ENCODE measurements at regions not wholly inside any gene's neighbourhood (a gene's known extent, or its start where the extent isn't known, plus 50 kb on each side); places are given as distances from the start of the nearest gene placed in this dataset.

DNA sequence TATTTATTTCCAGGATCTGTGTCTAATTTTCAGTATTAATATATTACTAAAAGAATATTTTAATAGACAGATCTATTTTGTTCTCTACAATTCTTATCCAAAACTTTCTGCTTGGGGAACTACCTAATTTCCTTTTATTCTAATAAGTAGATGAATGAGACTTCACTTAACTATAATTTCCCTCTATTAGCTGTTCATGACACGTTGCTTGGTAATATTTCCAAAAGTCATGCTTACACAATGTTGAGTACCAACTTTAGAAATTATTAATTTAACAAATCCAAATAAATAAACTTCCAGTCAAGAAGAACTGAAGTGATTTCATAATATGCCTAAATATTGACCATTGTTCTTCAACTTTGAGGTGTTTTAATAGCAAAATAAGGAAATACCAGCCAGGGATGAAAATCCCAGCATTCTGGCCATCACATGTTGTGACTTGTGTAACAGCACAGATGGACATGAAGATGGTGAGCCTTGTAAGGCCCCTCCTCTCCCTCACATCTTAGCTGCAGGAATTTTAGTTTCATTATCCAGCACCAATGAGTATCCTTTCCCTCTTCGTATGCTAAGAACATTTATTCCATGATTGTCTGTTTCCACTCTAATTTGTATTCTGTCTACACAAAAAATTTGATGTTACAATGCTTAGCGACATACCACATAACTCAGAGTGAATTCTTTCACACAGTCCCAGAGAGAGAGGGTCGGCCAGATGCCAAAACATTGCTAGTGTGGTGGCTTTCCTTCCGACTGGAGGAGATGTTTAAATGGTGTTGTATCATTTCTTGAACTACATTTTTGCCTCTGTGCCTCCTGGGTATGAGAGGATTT lies 137.5 kb downstream of the FOXA2 start:
- no peaks in the 10 kb centered on the region for H3K9me3 Mint-ChIP-seq
- H3K27me3 Mint-ChIP-seq (ENCODE audit: low read depth), result no peaks in the 10 kb centered on the region
- H3K4me3 Mint-ChIP-seq, result no peak overlapping the region
- no peak overlapping the region for H3K27ac Mint-ChIP-seq
- H3K36me3 Mint-ChIP-seq (ENCODE audit: low read depth), result no peaks in the 10 kb centered on the region
- no peaks in the 10 kb centered on the region for H3K4me1 Mint-ChIP-seq (ENCODE audit: low read depth)

DNA sequence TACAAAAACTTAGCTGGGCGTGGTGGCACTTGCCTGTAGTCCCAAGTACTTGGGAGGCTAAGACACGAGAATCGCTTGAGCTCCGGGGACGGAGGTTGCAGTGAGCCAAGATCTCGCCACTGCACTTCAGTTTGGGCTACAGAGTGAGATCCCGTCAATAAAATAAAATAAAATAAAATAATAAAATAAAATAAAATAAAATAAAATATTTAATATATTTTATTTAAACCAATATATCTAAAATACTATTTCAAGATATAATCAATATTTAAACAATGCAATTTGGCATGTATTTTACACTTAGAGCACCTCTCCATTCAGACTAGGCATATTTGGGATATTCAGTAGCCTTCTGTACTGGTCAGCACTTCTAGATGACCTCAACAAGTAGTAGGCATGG lies 142.1 kb downstream of the FOXA2 start:
- Mint-ChIP-seq H3K4me3 (no peak overlapping the region), H3K9me3 (no peaks in the 10 kb centered on the region), H3K4me1 (ENCODE audit: low read depth) (no peaks in the 10 kb centered on the region), H3K27me3 (ENCODE audit: low read depth) (no peaks in the 10 kb centered on the region), H3K27ac (no peak overlapping the region), H3K36me3 (ENCODE audit: low read depth) (no peaks in the 10 kb centered on the region)

DNA sequence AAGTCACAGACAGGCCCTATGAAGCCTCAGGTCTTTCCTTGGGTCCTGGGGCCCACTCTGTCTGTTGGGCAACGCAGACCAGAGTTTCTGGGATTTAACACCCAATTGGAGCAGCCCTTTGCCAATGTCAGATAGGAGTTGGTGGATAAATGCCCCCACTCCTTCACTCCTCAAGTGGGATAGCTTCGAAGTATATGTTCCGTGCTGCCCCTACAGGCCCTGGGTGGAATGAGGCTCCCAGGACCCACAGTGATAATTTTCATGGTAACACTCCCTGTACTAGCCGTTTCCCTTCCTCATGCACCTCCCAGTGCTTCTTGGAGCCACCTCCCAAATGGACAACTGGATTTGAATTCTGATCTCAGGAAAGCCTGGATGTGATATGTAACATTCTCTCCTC lies 145.4 kb downstream of the FOXA2 start:
- Mint-ChIP-seq H3K4me3 (no peak overlapping the region), H3K27ac (no peak overlapping the region), H3K9me3 (no peaks in the 10 kb centered on the region), H3K4me1 (ENCODE audit: low read depth) (no peaks in the 10 kb centered on the region), H3K36me3 (ENCODE audit: low read depth) (no peaks in the 10 kb centered on the region), H3K27me3 (ENCODE audit: low read depth) (no peaks in the 10 kb centered on the region)

DNA sequence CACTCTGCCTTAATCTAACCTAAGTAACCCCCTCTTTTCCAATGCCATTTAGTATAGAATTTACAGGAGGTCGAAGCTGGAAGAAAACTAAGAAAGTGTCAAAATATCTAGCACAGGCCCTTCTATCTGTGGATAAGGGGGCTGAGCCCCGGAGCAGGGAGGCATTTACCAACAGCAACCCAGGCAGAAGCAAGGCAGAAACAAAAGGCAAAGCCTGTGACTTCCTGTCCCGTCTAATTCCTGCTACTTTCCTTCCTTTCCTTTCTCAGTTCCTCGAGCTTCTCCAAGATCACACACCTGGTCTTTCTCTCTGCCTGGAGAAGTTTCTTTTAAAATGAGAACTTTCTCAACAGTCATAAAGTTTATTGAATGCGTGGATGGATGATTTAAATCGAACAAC lies 146.0 kb downstream of the FOXA2 start:
- Mint-ChIP-seq H3K36me3 (ENCODE audit: low read depth) (no peaks in the 10 kb centered on the region), H3K27ac (no peak overlapping the region), H3K27me3 (ENCODE audit: low read depth) (no peaks in the 10 kb centered on the region), H3K9me3 (no peaks in the 10 kb centered on the region), H3K4me1 (ENCODE audit: low read depth) (no peaks in the 10 kb centered on the region), H3K4me3 (no peak overlapping the region)

DNA sequence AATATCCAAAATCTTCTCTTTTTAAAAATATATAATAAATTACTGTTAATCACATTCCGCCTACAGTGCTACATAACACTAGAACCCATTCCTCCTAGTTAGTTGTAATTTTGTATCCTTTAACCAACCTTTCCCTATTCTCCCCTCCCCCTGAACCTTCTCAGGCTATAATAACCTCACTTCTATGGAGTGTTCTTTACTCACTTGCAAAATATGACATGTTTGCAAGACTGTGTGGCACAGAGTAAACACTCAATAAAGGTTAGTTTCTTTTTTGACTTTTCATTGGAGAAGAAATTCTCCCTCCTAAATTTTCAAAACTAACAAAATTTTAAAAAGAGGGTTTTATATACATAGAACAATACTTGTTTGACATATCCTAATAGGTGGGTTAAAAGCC lies 147.0 kb downstream of the FOXA2 start:
- Mint-ChIP-seq H3K4me1 (ENCODE audit: low read depth) (no peaks in the 10 kb centered on the region), H3K36me3 (ENCODE audit: low read depth) (no peaks in the 10 kb centered on the region), H3K9me3 (no peaks in the 10 kb centered on the region), H3K4me3 (no peak overlapping the region), H3K27me3 (ENCODE audit: low read depth) (no peaks in the 10 kb centered on the region), H3K27ac (no peak overlapping the region)

DNA sequence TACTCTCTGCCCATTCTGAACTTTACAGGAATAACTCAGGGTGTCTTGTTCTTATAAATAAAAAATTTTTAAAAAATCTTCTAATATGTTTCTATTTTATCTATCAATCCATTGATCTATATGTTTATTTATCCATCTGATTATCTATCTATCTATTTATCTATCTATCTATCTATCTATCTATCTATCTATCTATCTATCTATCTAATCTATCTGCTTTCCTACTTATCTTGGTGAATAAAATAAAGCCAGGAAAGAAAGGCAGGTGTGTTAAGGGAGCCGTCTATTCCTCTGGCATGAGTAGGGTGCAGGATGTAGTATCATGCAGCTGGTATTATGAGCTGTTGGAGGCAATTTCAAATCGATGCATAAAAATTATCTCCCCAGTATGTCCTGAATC lies 153.0 kb downstream of the FOXA2 start:
- Mint-ChIP-seq H3K4me1 (ENCODE audit: low read depth) (no peaks in the 10 kb centered on the region), H3K36me3 (ENCODE audit: low read depth) (no peaks in the 10 kb centered on the region), H3K9me3 (no peaks in the 10 kb centered on the region), H3K4me3 (no peak overlapping the region), H3K27ac (no peak overlapping the region), H3K27me3 (ENCODE audit: low read depth) (no peaks in the 10 kb centered on the region)

DNA sequence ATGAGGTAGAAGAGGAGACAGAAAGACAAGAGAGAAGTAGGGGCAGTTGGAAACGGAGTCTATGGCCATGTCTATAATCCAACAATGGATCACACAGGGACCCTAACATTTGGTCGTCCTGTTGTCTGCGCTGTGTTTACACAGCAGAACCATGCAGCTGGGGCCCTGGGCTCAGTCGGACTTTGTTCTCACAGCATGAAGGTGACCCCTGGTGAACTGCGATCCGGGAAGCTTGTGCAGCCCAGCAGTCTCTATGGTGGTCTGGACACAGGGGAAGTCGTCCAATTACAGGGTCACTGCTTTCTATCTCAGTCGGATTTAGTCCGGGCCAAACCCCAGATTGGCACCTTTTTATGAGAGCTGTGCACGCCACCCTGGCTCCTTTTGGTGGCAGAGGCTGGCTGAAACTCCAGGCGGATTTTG lies 153.6 kb downstream of the FOXA2 start:
- no peaks in the 10 kb centered on the region for H3K4me1 Mint-ChIP-seq (ENCODE audit: low read depth)
- H3K9me3 Mint-ChIP-seq, result no peaks in the 10 kb centered on the region
- H3K4me3 Mint-ChIP-seq, result no peak overlapping the region
- no peaks in the 10 kb centered on the region for H3K36me3 Mint-ChIP-seq (ENCODE audit: low read depth)
- H3K27me3 Mint-ChIP-seq (ENCODE audit: low read depth), result no peaks in the 10 kb centered on the region
- no peak overlapping the region for H3K27ac Mint-ChIP-seq

DNA sequence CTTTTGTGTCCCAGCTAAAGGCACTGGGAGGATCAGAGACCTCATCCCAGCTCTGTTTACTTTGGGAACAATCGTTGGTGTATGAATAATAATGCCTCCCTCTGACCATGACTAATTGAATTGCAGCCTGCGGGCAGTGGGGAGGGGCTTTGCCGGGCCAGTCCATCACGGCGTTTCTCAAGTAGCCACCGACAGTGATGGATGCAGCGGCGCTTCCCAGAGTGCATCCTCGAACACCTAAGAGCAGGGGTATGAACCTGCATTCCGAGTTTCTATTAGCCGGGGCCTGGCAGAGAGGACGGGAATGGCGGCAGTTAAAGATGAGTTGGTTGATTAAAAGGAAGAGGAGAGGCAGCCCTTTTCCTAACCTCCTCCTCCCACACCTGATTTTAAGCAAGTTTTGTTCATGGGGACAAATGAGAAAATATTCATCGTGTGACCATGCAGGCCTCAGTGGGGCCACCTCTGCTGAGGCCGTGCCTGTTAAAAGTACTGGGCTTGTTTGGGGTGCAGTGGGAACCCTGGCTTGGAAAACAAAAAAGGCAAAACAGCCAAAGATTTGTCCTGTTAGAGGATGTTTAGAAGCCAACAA lies 154.1 kb downstream of the FOXA2 start:
- H3K9me3 Mint-ChIP-seq, result no peaks in the 10 kb centered on the region
- no peaks in the 10 kb centered on the region for H3K36me3 Mint-ChIP-seq (ENCODE audit: low read depth)
- no peak overlapping the region for H3K27ac Mint-ChIP-seq
- no peaks in the 10 kb centered on the region for H3K27me3 Mint-ChIP-seq (ENCODE audit: low read depth)
- H3K4me1 Mint-ChIP-seq (ENCODE audit: low read depth), result no peaks in the 10 kb centered on the region
- H3K4me3 Mint-ChIP-seq, result no peak overlapping the region

DNA sequence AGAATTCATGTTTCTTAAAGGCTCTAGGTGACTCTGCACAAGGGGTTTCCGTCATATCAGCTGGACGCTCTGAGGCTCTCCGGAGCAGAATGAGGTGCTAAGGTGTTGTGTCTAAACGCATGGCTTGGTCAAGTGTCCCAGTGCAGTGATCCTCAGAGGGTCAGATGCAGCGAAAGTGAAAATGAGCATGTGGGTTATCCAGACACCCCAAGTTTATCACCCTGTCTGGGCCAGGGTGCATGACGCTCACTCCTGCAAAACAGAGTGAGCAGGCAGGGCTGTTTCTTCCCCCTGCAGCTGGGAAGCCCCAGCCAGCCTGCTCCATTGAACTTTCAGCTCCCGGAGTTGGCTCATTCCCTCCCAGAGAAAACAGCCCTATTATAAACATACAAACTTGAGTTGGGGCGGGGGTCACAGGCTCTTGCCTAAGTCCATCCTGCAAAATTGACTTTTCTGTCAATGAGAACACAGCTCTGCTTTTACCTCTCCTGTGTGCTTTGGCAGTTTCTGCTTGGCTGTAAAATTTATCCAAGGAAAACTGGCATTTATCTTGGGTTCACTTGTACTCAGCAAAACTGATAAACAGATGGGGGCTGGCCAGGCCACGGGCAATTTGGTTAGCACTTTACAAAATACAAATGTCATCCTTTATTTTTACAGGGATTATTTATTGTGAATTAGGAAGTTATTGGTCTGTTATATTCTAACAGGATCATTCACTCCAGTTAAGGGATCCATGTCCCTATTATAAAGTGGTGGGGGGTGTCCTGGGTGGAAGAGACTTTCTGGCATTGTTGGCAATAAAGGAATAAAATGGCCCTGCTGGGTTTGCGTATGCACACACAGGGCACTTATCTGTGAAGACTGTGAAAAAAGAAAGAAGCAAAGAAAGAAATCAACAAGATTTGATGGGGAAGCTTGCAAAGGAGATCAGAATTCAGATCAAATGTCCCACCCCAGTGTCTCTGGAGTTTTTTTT lies 154.9 kb downstream of the FOXA2 start:
- H3K9me3 Mint-ChIP-seq, result no peaks in the 10 kb centered on the region
- H3K4me3 Mint-ChIP-seq, result no peak overlapping the region
- no peaks in the 10 kb centered on the region for H3K27me3 Mint-ChIP-seq (ENCODE audit: low read depth)
- H3K36me3 Mint-ChIP-seq (ENCODE audit: low read depth), result no peaks in the 10 kb centered on the region
- H3K4me1 Mint-ChIP-seq (ENCODE audit: low read depth), result no peaks in the 10 kb centered on the region
- no peak overlapping the region for H3K27ac Mint-ChIP-seq

DNA sequence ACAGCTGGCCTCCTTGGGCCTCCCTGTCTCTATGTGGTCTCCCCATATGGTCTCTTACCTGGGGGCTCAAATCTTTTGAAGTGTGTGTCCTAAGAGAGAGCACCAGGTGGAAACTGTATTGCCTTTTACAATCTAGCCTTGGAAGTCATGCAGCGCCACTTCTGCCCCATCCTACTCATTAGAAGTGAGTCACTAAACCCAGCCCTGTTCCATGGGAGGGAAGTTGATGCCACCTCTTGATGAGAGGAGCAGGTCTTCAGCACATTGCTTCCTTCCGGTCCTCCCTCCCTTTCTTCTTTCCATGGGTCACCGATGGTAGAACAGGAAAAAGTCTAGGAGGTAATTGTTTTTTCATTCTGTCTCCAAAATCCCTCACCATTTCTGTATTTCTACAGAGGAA lies 156.3 kb downstream of the FOXA2 start:
- Mint-ChIP-seq H3K27me3 (ENCODE audit: low read depth) (no peaks in the 10 kb centered on the region), H3K27ac (no peak overlapping the region), H3K4me1 (ENCODE audit: low read depth) (no peaks in the 10 kb centered on the region), H3K36me3 (ENCODE audit: low read depth) (no peaks in the 10 kb centered on the region), H3K4me3 (no peak overlapping the region), H3K9me3 (no peaks in the 10 kb centered on the region)

DNA sequence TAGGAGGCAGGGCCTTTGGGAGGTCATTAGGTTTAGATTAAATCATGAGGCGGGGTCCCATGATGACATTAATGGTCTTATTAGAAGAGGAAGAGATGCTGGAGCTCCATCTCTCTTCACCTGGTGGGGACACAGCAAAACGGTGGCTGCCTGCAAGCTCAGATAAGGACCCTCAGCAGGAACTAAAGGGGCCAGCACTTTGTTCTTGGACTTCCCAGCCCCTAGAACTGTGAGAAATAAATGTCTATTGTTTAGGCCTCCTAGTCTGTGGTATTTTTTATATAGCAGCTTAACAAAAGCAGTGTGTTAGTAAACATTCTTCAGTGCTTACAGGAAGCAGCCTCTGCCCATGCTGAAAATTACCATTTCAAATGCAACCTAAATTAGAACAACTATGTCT lies 157.6 kb downstream of the FOXA2 start:
- Mint-ChIP-seq H3K36me3 (ENCODE audit: low read depth) (no peaks in the 10 kb centered on the region), H3K27ac (no peak overlapping the region), H3K27me3 (ENCODE audit: low read depth) (no peaks in the 10 kb centered on the region), H3K4me1 (ENCODE audit: low read depth) (no peaks in the 10 kb centered on the region), H3K9me3 (no peaks in the 10 kb centered on the region), H3K4me3 (no peak overlapping the region)

DNA sequence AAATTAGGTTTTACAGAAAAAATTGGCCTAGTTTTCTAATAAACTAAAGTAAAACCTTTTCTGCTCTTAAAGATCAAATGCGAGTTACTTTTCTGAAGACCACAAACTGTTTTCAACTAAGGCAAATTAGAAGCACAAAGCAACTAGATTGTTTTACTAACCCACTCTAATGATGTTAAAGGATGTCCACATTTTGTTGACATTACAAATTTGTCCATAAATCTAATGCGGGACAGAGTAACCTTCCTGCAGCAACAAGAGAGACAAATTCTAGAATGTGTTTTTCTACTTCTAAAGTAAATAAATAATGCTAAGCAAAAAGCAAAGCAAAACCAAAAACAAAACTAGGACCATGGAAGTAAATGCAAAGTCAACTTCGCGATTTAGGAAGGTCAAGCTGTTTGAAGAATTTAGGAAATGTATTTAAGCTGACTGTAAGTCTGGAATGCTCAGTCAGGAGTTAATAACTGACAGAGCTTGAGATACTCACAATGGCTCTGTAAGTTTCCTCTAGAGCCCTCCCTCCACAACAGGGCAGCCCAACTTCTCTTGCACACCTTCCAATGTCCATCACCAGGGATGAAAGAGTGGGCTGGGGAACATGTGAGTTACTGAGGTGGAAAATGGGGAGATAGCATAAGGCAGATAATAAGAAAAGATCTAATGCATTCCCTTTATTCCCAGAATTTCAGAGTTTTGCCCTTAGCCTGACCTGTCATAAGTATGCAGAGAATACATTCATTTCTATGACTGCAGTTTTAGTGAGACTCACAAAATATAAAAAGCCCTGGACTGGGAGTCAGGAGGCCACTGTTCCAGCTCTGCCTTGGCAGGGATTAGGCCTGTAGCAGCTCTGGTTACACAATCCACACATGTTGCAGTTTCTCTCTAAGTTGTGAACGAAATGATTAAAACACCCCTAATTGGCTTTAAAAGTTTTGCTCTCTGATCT lies 158.8 kb downstream of the FOXA2 start:
- no peaks in the 10 kb centered on the region for H3K9me3 Mint-ChIP-seq
- H3K27me3 Mint-ChIP-seq (ENCODE audit: low read depth), result no peaks in the 10 kb centered on the region
- no peak overlapping the region for H3K4me3 Mint-ChIP-seq
- no peaks in the 10 kb centered on the region for H3K4me1 Mint-ChIP-seq (ENCODE audit: low read depth)
- no peak overlapping the region for H3K27ac Mint-ChIP-seq
- no peaks in the 10 kb centered on the region for H3K36me3 Mint-ChIP-seq (ENCODE audit: low read depth)

DNA sequence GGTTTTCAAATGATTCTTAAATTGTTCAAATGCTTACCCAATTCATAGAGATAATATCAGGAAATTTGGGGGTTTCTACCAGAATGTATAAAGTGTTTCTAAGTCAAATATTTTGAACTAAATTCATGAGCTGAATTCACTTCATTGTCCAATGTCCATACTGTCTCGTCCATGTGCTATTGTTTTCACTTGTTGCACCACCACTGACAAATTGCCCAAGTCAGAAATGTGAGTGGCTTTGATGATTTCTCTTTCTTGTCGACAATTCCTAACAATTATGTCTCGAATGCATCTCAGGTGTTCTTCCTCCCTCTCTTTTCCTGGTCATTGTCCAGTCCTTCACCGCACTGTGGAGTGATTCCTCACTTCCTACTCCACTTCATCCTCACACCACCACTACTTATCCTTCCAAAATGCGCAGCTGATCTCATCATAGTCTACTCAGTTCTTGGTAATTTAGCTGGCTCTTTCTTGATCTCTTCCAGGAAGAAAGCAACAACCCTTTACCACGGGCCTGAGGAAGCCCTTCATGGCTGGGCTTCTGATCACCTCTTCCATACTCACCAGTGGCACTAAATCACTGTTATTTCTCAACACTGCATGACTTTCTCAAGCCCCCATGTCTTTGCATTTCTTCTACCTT lies 161.1 kb downstream of the FOXA2 start:
- H3K4me3 Mint-ChIP-seq, result no peak overlapping the region
- H3K27ac Mint-ChIP-seq, result no peak overlapping the region
- H3K4me1 Mint-ChIP-seq (ENCODE audit: low read depth), result no peaks in the 10 kb centered on the region
- H3K36me3 Mint-ChIP-seq (ENCODE audit: low read depth), result no peaks in the 10 kb centered on the region
- no peaks in the 10 kb centered on the region for H3K27me3 Mint-ChIP-seq (ENCODE audit: low read depth)
- H3K9me3 Mint-ChIP-seq, result peaks cover under 1% of the 10 kb centered on the region

Data from T-helper 1 cell treated with Interleukin-12 subunit alpha and Interleukin-12 subunit beta and Interleukin-4 antibody, amounts not matched to agents 30 μg/mL and 1 μg/mL, for 36 hours (primary cell).